GM20000 (cell line): ENCODE measurements at regions not wholly inside any gene's neighbourhood (a gene's known extent, or its start where the extent isn't known, plus 50 kb on each side); places are given as distances from the start of the nearest gene placed in this dataset.

Experiments
- DNase-seq: peaks from one replicate; pipeline ENCODE4 v3.0.0; 2012; ENCODE audit warnings: low spot score
- CTCF ChIP-seq: IDR thresholded peaks from 2 replicates; pipeline ENCODE4 v1.5.1; 2012; ENCODE audit warnings: mild to moderate bottlenecking, control low read depth; ENCODE audit errors: extremely low read depth, missing control alignments

- no peak for DNase-seq
- TF ChIP-seq CTCF = no peak
Measured at GRCh38 chr4:180810581-180810980, 1432.6 kb upstream of the TENM3 start.

DNA sequence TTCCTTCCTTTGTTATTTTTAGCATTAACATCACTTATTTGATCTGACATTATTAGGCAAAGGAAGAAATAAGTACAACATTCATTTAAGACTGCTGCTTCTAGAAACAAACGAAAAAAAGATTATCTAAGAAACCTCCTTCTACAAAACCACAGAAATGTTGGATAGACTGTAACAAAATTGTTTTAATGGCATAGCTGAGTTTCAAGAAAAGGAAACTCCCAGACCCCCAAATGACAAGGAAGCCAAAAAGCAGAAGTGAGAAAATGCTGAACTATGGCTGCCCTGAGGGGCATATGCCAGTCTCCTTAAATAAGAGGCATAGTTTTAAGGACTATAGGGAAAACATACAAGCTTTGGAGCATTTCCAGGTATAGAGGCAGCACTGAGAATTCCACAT lies 1431.6 kb upstream of the TENM3 start:
- no peak for TF ChIP-seq CTCF
- no peak for DNase-seq

- no peak for DNase-seq
Measured at GRCh38 chr4:180812783-180813182, 1430.4 kb upstream of the TENM3 start.

GRCh38 chr4:180814875-180815417 lies 1428.3 kb upstream of the TENM3 start:
- TF ChIP-seq CTCF = no peak
- DNase-seq = no peak

More at GRCh38 chr4:180812783-180813182, 1430.4 kb upstream of the TENM3 start:
- TF ChIP-seq CTCF = no peak

GRCh38 chr4:180817529-180817928 lies 1425.7 kb upstream of the TENM3 start:
- DNase-seq = no peak
- no peak for TF ChIP-seq CTCF

DNA sequence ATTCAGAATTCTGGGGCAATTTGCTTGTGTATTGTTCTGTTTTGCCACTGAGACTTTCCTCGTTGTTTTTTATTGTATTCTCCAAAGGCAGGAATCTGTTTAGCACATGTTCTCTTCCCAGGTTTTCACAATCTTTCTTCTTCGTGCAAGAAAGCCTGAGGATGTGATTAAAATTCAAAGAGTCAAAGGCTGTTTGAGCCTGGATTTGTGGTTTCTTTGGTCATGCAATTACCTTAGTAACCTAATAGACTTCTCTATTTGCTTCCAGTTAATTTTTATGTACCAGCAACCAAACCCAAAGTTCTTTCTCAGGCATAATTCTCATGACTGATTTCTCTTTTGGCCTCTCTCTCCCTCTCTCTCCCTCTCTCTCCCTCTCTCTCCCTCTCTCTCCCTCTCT lies 1420.1 kb upstream of the TENM3 start:
- no peak for DNase-seq

More for the DNA sequence above, 1420.1 kb upstream of the TENM3 start:
- TF ChIP-seq CTCF = no peak
